ENCODE measurements at regions not wholly inside any gene's neighbourhood (a gene's known extent, or its start where the extent isn't known, plus 50 kb on each side); places are given as distances from the start of the nearest gene placed in this dataset.

GRCh38 chr2:6499691-6500090 is 366.0 kb downstream of the CMPK2 start:
- Histone ChIP-seq H4K20me1 (ENCODE audit: insufficient read depth) (no peaks in the 10 kb centered on the region), H3K9me2 (no peaks in the 10 kb centered on the region), H3K4me3 (ENCODE audit: low read depth in 2 of 2, low read length in 1 of 2) (no peak overlapping the region), H3K9ac (no peak overlapping the region), H3K27me3 (ENCODE audit: insufficient read depth) (no peaks in the 10 kb centered on the region), H3K9me3 (no peaks in the 10 kb centered on the region), H2AFZ (ENCODE audit: low read depth) (no peak overlapping the region), H3K4me1 (ENCODE audit: control insufficient read depth in 1 of 2, insufficient read depth in 2 of 2, low read depth in 1 of 2, low read length in 1 of 2) (no peaks in the 10 kb centered on the region; a peak in 1 of 4 replicates), H3K79me2 (ENCODE audit: insufficient read depth) (no peaks in the 10 kb centered on the region), H3K27ac (ENCODE audit: low read depth in 2 of 2, low read length in 1 of 2) (no peak overlapping the region), H3F3A (replicated peaks; ENCODE audit: insufficient read depth) (no peaks in the 10 kb centered on the region), H3K36me3 (replicated peaks in 1 of 2; ENCODE audit: control insufficient read depth in 1 of 2, insufficient read depth in 2 of 2, low read length in 1 of 2) (no peaks in the 10 kb centered on the region), H3K4me2 (no peak overlapping the region)
- DNase-seq: no peak
- POLR2A ChIA-PET: no interaction called here
- no peak for TF ChIP-seq MAX (IDR thresholded peaks at IDR 0.05; ENCODE audit: low read depth)
- TF ChIP-seq MEF2A (IDR thresholded peaks at IDR 0.05; ENCODE audit: borderline replicate concordance, low read depth): no peak
- no peak for TF ChIP-seq FOXJ3 (CRISPR knock-in tag; IDR thresholded peaks at IDR 0.05)
- TF ChIP-seq SIN3A (IDR thresholded peaks at IDR 0.05; ENCODE audit: borderline replicate concordance, low read depth, low read length): no peak
- TF ChIP-seq PBX3 (IDR thresholded peaks at IDR 0.05): no peak
- no peak for TF ChIP-seq REST (IDR thresholded peaks at IDR 0.05; ENCODE audit: low read depth, low read length)
- no peak for TF ChIP-seq TEAD4 (IDR thresholded peaks at IDR 0.05; ENCODE audit: borderline replicate concordance, insufficient read depth)
- no peak for TF ChIP-seq RCOR1 (IDR thresholded peaks at IDR 0.05; ENCODE audit: low read length)
- no peak for TF ChIP-seq RXRA (IDR thresholded peaks at IDR 0.05; ENCODE audit: borderline replicate concordance, low read depth)
- TF ChIP-seq CHD2 (IDR thresholded peaks at IDR 0.05; ENCODE audit: low read length, partially characterized antibody): no peak
- no peak for TF ChIP-seq MXI1 (IDR thresholded peaks at IDR 0.05; ENCODE audit: low read depth, low read length)
- no peak for TF ChIP-seq NRF1 (IDR thresholded peaks at IDR 0.05; ENCODE audit: low read depth, low read length)
- no peak for TF ChIP-seq FOXM1 (IDR thresholded peaks at IDR 0.05; ENCODE audit: low read depth)
- no peak for TF ChIP-seq SMC3 (IDR thresholded peaks at IDR 0.05; ENCODE audit: low read depth, low read length)
- no peak for TF ChIP-seq USF2 (IDR thresholded peaks at IDR 0.05; ENCODE audit: borderline replicate concordance, low read depth, low read length)
- TF ChIP-seq USF1 (IDR thresholded peaks at IDR 0.05; ENCODE audit: borderline replicate concordance, low read depth): no peak
- CTCF ChIA-PET: no interaction called here
- WGBS (ENCODE audit: low lambda C conversion rate): 32% methylated on average over 2 of the region's 2 CpGs

Data from SK-N-SH (cell line).